ENCODE measurements at regions not wholly inside any gene's neighbourhood (a gene's known extent, or its start where the extent isn't known, plus 50 kb on each side); places are given as distances from the start of the nearest gene placed in this dataset.

- no peak overlapping the region for H3K4me3 Mint-ChIP-seq
These were observed 407.1 kb downstream of the LRRC70 start for GRCh38 chr5:62985749-62986148.

DNA sequence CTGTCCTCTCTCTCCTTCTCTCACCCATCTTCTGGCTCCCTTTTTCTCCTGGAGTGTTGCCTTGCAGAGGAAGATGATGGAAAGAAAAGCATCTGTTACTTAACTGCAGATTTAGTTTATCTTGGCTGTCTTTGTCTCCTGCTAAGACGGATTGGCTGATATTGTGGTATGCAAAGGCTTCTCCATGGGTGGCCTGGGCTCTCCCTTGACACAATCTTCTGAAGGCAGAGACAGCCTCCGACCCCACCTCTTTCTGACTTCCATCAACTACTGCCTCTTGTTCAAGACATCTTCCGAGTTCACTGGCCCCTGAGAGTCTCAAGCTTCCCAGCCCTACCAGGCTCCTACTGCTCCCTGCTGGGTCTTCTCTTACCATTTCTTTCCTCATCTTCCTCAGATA, 403.7 kb downstream of the LRRC70 start:
- DNase-seq (ENCODE audit: low read depth, low spot score), result no peak
- no peaks in the 10 kb centered on the region for H3K4me1 Mint-ChIP-seq
- H3K27me3 Mint-ChIP-seq (ENCODE audit: low read depth), result no peaks in the 10 kb centered on the region
- TF ChIP-seq CTCF (conservative IDR thresholded peaks at IDR 0.05), result no peak
- no peak overlapping the region for H3K27ac Mint-ChIP-seq (ENCODE audit: unreplicated experiment)
- peaks cover 4% of the 10 kb centered on the region for H3K36me3 Mint-ChIP-seq (ENCODE audit: low read depth)
- H3K4me3 Mint-ChIP-seq, result no peak overlapping the region
- H3K9me3 Mint-ChIP-seq, result peaks cover 6% of the 10 kb centered on the region

More at GRCh38 chr5:62985749-62986148, 407.1 kb downstream of the LRRC70 start:
- TF ChIP-seq CTCF (conservative IDR thresholded peaks at IDR 0.05), result no peak
- Mint-ChIP-seq H3K27ac (ENCODE audit: unreplicated experiment) (no peak overlapping the region), H3K36me3 (ENCODE audit: low read depth) (peaks cover 9% of the 10 kb centered on the region), H3K4me1 (no peaks in the 10 kb centered on the region), H3K9me3 (peaks cover 21% of the 10 kb centered on the region), H3K27me3 (ENCODE audit: low read depth) (no peaks in the 10 kb centered on the region)
- DNase-seq (ENCODE audit: low read depth, low spot score), result no peak

- TF ChIP-seq CTCF (conservative IDR thresholded peaks at IDR 0.05), result no peak
- no peaks in the 10 kb centered on the region for H3K36me3 Mint-ChIP-seq (ENCODE audit: low read depth)
- H3K27me3 Mint-ChIP-seq (ENCODE audit: low read depth), result no peaks in the 10 kb centered on the region
- peaks cover 5% of the 10 kb centered on the region for H3K9me3 Mint-ChIP-seq
- no peak overlapping the region for H3K27ac Mint-ChIP-seq (ENCODE audit: unreplicated experiment)
- DNase-seq (ENCODE audit: low read depth, low spot score), result no peak
- no peaks in the 10 kb centered on the region for H3K4me1 Mint-ChIP-seq
- no peak overlapping the region for H3K4me3 Mint-ChIP-seq
These were observed 402.3 kb downstream of the LRRC70 start for GRCh38 chr5:62980884-62981283.

- no peaks in the 10 kb centered on the region for H3K27me3 Mint-ChIP-seq (ENCODE audit: low read depth)
These were observed 400.9 kb downstream of the LRRC70 start for GRCh38 chr5:62979472-62979871.

GRCh38 chr5:62977661-62978060, 399.0 kb downstream of the LRRC70 start:
- Mint-ChIP-seq H3K9me3 (peaks cover 2% of the 10 kb centered on the region), H3K27ac (ENCODE audit: unreplicated experiment) (no peak overlapping the region), H3K27me3 (ENCODE audit: low read depth) (no peaks in the 10 kb centered on the region), H3K4me1 (no peaks in the 10 kb centered on the region), H3K36me3 (ENCODE audit: low read depth) (no peaks in the 10 kb centered on the region), H3K4me3 (no peak overlapping the region)
- DNase-seq (ENCODE audit: low read depth, low spot score), result no peak
- TF ChIP-seq CTCF (conservative IDR thresholded peaks at IDR 0.05), result no peak

More at GRCh38 chr5:62979472-62979871, 400.9 kb downstream of the LRRC70 start:
- Mint-ChIP-seq H3K36me3 (ENCODE audit: low read depth) (no peaks in the 10 kb centered on the region), H3K4me3 (no peak overlapping the region), H3K4me1 (no peaks in the 10 kb centered on the region), H3K27ac (ENCODE audit: unreplicated experiment) (no peak overlapping the region), H3K9me3 (peaks cover 2% of the 10 kb centered on the region)
- TF ChIP-seq CTCF (conservative IDR thresholded peaks at IDR 0.05), result no peak
- DNase-seq (ENCODE audit: low read depth, low spot score), result no peak

DNA sequence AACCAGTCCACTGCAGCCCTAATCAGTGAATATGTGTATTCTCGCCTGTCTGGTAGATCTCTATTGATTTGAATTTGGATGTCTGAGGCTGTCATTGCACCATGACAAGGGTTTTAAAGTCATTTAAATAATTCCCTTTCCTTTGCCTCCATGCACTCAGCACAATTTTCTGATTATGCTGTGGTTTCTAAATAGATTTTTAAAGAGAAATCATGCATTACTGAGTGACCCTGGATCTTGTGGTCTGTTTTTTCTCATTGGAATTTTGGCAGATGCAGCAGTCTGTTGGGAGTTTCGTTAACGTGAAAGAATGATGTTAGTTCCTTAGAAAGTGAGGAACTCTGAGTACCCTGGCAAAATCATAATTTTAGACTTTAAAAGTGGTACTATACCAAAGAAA, 396.0 kb downstream of the LRRC70 start:
- DNase-seq (ENCODE audit: low read depth, low spot score), result no peak
- H3K4me3 Mint-ChIP-seq, result no peak overlapping the region
- peaks cover 2% of the 10 kb centered on the region for H3K9me3 Mint-ChIP-seq
- TF ChIP-seq CTCF (conservative IDR thresholded peaks at IDR 0.05), result no peak
- H3K36me3 Mint-ChIP-seq (ENCODE audit: low read depth), result no peaks in the 10 kb centered on the region
- no peaks in the 10 kb centered on the region for H3K4me1 Mint-ChIP-seq
- no peak overlapping the region for H3K27ac Mint-ChIP-seq (ENCODE audit: unreplicated experiment)
- H3K27me3 Mint-ChIP-seq (ENCODE audit: low read depth), result no peaks in the 10 kb centered on the region
